H9 (cell line): ENCODE measurements at regions not wholly inside any gene's neighbourhood (a gene's known extent, or its start where the extent isn't known, plus 50 kb on each side); places are given as distances from the start of the nearest gene placed in this dataset.

Source experiments
- DNase-seq: peaks from one replicate; pipeline ENCODE4 v3.0.0-alpha.2; 2017
- H2AFZ ChIP-seq: one replicate; pipeline ENCODE4 v1.6.1; 2013; ENCODE audit warnings: mild to moderate bottlenecking, low read length, control low read depth, moderate library complexity
- H2AK5ac ChIP-seq: 2 replicates; pipeline ENCODE4 v1.6.1; 2013; ENCODE audit warnings: low read length, control low read depth, mixed read lengths; ENCODE audit not compliant: insufficient read length
- H2BK120ac ChIP-seq: one replicate; pipeline ENCODE4 v1.6.1; 2013; ENCODE audit warnings: low read depth, mild to moderate bottlenecking, low read length, control low read depth, inconsistent platforms; ENCODE audit not compliant: poor library complexity, severe bottlenecking
- H2BK12ac ChIP-seq: 2 replicates; pipeline ENCODE4 v1.6.1; 2013; ENCODE audit warnings: low read length, control low read depth, mixed read lengths, low read depth; ENCODE audit not compliant: insufficient read length
- H2BK15ac ChIP-seq: 2 replicates; pipeline ENCODE4 v1.6.1; 2013; ENCODE audit warnings: low read depth, low read length, control low read depth
- H2BK20ac ChIP-seq: one replicate; pipeline ENCODE4 v1.6.1; 2013; ENCODE audit warnings: low read depth, mild to moderate bottlenecking, low read length, control low read depth, inconsistent platforms; ENCODE audit not compliant: poor library complexity, severe bottlenecking
- H2BK5ac ChIP-seq: 2 replicates; pipeline ENCODE4 v1.6.1; 2013; ENCODE audit warnings: low read length, control low read depth, mixed read lengths; ENCODE audit not compliant: insufficient read length
- H3K14ac ChIP-seq: 2 replicates; pipeline ENCODE4 v1.6.1; 2013; ENCODE audit warnings: low read length, control low read depth; ENCODE audit not compliant: insufficient read depth
- H3K18ac ChIP-seq: 2 replicates; pipeline ENCODE4 v1.6.1; 2013; ENCODE audit warnings: low read depth, mild to moderate bottlenecking, mixed read lengths, low read length, control low read depth; ENCODE audit not compliant: insufficient read length
- H3K23ac ChIP-seq: 2 replicates; pipeline ENCODE4 v1.6.1; 2013; ENCODE audit warnings: low read length, control low read depth, mixed read lengths, low read depth; ENCODE audit not compliant: insufficient read length
- H3K23me2 ChIP-seq: 2 replicates; pipeline ENCODE4 v1.6.1; 2013; ENCODE audit warnings: low read depth, mild to moderate bottlenecking, mixed read lengths, low read length, control low read depth; ENCODE audit not compliant: insufficient read length, poor library complexity, severe bottlenecking
- H3K27ac ChIP-seq: 2 replicates; pipeline ENCODE4 v1.5.1; 2013; ENCODE audit warnings: low read length, control low read depth, mixed read lengths, low read depth; ENCODE audit not compliant: insufficient read length
- H3K27me3 ChIP-seq: 2 replicates; pipeline ENCODE4 v1.6.1; 2013; ENCODE audit warnings: low read length, control low read depth, inconsistent platforms; ENCODE audit not compliant: insufficient read depth
- H3K4ac ChIP-seq: 2 replicates; pipeline ENCODE4 v1.6.1; 2013; ENCODE audit warnings: low read depth, mild to moderate bottlenecking, control low read depth, inconsistent platforms, low read length, moderate library complexity
- H3K4me1 ChIP-seq: 2 replicates; pipeline ENCODE4 v1.6.1; 2013; ENCODE audit warnings: low read length, control low read depth, inconsistent platforms; ENCODE audit not compliant: insufficient read depth
- H3K4me2 ChIP-seq: 2 replicates; pipeline ENCODE4 v1.6.1; 2013; ENCODE audit warnings: low read length, control low read depth, mixed read lengths; ENCODE audit not compliant: insufficient read length, insufficient read depth
- H3K56ac ChIP-seq: 2 replicates; pipeline ENCODE4 v1.6.1; 2013; ENCODE audit warnings: low read depth, mild to moderate bottlenecking, mixed read lengths, low read length, control low read depth; ENCODE audit not compliant: insufficient read length
- H3K79me1 ChIP-seq: 2 replicates; pipeline ENCODE4 v1.6.1; 2013; ENCODE audit warnings: low read depth, mild to moderate bottlenecking, moderate library complexity, low read length, control low read depth, inconsistent platforms; ENCODE audit not compliant: insufficient read depth, poor library complexity, severe bottlenecking
- H3K79me2 ChIP-seq: 2 replicates; pipeline ENCODE4 v1.6.1; 2013; ENCODE audit warnings: low read length, control low read depth, inconsistent platforms; ENCODE audit not compliant: insufficient read depth
- H3K9ac ChIP-seq: 2 replicates; pipeline ENCODE4 v1.6.1; 2013; ENCODE audit warnings: low read length, control low read depth, mixed read lengths; ENCODE audit not compliant: insufficient read length; ENCODE audit errors: extremely low read depth
- H3K9me3 ChIP-seq: one replicate; pipeline ENCODE4 v1.6.1; 2013; ENCODE audit warnings: low read depth, low read length, inconsistent platforms; ENCODE audit not compliant: control insufficient read depth
- H3T11ph ChIP-seq: one replicate; pipeline ENCODE4 v1.6.1; 2013; ENCODE audit warnings: mild to moderate bottlenecking, low read length, control low read depth, inconsistent platforms
- H4K20me1 ChIP-seq: one replicate; pipeline ENCODE4 v1.6.1; 2013; ENCODE audit not compliant: control insufficient read depth, insufficient read length, insufficient read depth
- H4K5ac ChIP-seq: 2 replicates; pipeline ENCODE4 v1.6.1; 2013; ENCODE audit warnings: low read depth, mild to moderate bottlenecking, mixed read lengths, low read length, control low read depth; ENCODE audit not compliant: insufficient read length
- H4K8ac ChIP-seq: replicated peaks from 2 replicates; pipeline ENCODE4 v1.6.1; 2013; ENCODE audit warnings: low read length, control low read depth, mixed read lengths, low read depth; ENCODE audit not compliant: insufficient read length
- H4K91ac ChIP-seq: 2 replicates; pipeline ENCODE4 v1.6.1; 2013; ENCODE audit warnings: low read depth, mild to moderate bottlenecking, moderate library complexity, mixed read lengths, low read length, control low read depth; ENCODE audit not compliant: insufficient read length
- H3K27ac Mint-ChIP-seq, 3 experiments: 2 replicates in 2 of 3; 3 replicates in 1 of 3; pipeline ENCODE4 v1.8.0; 2020 to 2021; ENCODE audit warnings: mixed read lengths in 3 of 3, mild to moderate bottlenecking in 1 of 3, moderate library complexity in 1 of 3
- H3K27me3 Mint-ChIP-seq: 2 replicates; pipeline ENCODE4 v1.8.0; 2021; ENCODE audit warnings: low read depth, mild to moderate bottlenecking, moderate library complexity, mixed read lengths
- H3K36me3 Mint-ChIP-seq, 3 experiments: 2 replicates in 2 of 3; 3 replicates in 1 of 3; pipeline ENCODE4 v1.8.0; 2020 to 2021; ENCODE audit warnings: low read depth in 3 of 3, mixed read lengths in 3 of 3; ENCODE audit not compliant: insufficient read depth in 1 of 3
- H3K4me1 Mint-ChIP-seq, 2 experiments: 2 replicates each; pipeline ENCODE4 v1.8.0; 2020; ENCODE audit warnings: mixed read lengths in 2 of 2
- H3K4me3 Mint-ChIP-seq, 2 experiments: 2 replicates in 1 of 2; 3 replicates in 1 of 2; pipeline ENCODE4 v1.8.0; 2020 to 2021; ENCODE audit warnings: mild to moderate bottlenecking in 2 of 2, mixed read lengths in 2 of 2, moderate library complexity in 1 of 2
- H3K9me3 Mint-ChIP-seq, 2 experiments: 2 replicates in 1 of 2; 3 replicates in 1 of 2; pipeline ENCODE4 v1.8.0; 2020; ENCODE audit warnings: mild to moderate bottlenecking in 2 of 2, mixed read lengths in 2 of 2, moderate library complexity in 1 of 2
- WGBS: extraction: QIAGEN DNeasy Blood & Tissue Kit; methylation state at CpG from one replicate; pipeline ENCODE4 v1.1.7; 2013; ENCODE audit warnings: missing lambda C conversion rate, low lambda C conversion rate, mixed read lengths; ENCODE audit not compliant: insufficient read length; ENCODE audit errors: extremely low coverage; 5-methylcytosine and 5-hydroxymethylcytosine counted together
- TF ChIP-seq, protein P1 (sequence below): fragments of 200-600 bp; sonication (generic); conservative IDR thresholded peaks from 3 replicates; pipeline ENCODE4 v1.8.0; 2021; ENCODE audit warnings: antibody characterized with exemption, mild to moderate bottlenecking

- Mint-ChIP-seq H3K4me3 (no peak overlapping the region), H3K9me3 (no peaks in the 10 kb centered on the region), H3K27ac (no peak overlapping the region), H3K36me3 (no peaks in the 10 kb centered on the region; a peak in 1 of 7 replicates), H3K27me3 (peaks cover 2% of the 10 kb centered on the region), H3K4me1 (peaks cover 25 to 27% of the 10 kb centered on the region in 2 experiments)
- Histone ChIP-seq H3K4ac (no peak overlapping the region), H2BK120ac (no peak overlapping the region), H3K79me2 (no peaks in the 10 kb centered on the region), H4K5ac (no peak overlapping the region), H2AK5ac (no peak overlapping the region), H3K9ac (no peak overlapping the region), H3K27me3 (no peaks in the 10 kb centered on the region), H2AFZ (no peak overlapping the region), H2BK12ac (no peak overlapping the region), H3K27ac (no peak overlapping the region), H2BK5ac (no peak overlapping the region), H3K23me2 (no peaks in the 10 kb centered on the region), H3K4me1 (peaks cover under 1% of the 10 kb centered on the region; the same call in 1 of the 2 replicates), H4K20me1 (no peaks in the 10 kb centered on the region), H4K8ac (no peak overlapping the region), H3T11ph (no peak overlapping the region), H3K23ac (no peak overlapping the region), H3K18ac (no peak overlapping the region), H4K91ac (no peak overlapping the region), H3K56ac (no peak overlapping the region), H3K9me3 (no peaks in the 10 kb centered on the region), H3K79me1 (no peaks in the 10 kb centered on the region), H2BK20ac (no peak overlapping the region), H3K14ac (no peak overlapping the region), H2BK15ac (no peak overlapping the region), H3K4me2 (no peak overlapping the region)
- no CpG with 5 or more reads among the region's 2 CpGs for WGBS
- no peak for DNase-seq
- TF ChIP-seq, protein P1, sequence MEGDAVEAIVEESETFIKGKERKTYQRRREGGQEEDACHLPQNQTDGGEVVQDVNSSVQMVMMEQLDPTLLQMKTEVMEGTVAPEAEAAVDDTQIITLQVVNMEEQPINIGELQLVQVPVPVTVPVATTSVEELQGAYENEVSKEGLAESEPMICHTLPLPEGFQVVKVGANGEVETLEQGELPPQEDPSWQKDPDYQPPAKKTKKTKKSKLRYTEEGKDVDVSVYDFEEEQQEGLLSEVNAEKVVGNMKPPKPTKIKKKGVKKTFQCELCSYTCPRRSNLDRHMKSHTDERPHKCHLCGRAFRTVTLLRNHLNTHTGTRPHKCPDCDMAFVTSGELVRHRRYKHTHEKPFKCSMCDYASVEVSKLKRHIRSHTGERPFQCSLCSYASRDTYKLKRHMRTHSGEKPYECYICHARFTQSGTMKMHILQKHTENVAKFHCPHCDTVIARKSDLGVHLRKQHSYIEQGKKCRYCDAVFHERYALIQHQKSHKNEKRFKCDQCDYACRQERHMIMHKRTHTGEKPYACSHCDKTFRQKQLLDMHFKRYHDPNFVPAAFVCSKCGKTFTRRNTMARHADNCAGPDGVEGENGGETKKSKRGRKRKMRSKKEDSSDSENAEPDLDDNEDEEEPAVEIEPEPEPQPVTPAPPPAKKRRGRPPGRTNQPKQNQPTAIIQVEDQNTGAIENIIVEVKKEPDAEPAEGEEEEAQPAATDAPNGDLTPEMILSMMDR, result no peak
These were observed 121.7 kb downstream of the DUSP6 start for GRCh38 chr12:89230376-89231315.
